GM12872 (cell line): ENCODE measurements at regions not wholly inside any gene's neighbourhood (a gene's known extent, or its start where the extent isn't known, plus 50 kb on each side); places are given as distances from the start of the nearest gene placed in this dataset.

Source experiments
- TF ChIP-seq, protein P1 (sequence below): IDR thresholded peaks from 3 replicates; pipeline ENCODE4 v1.5.1; 2011; ENCODE audit warnings: low read depth, mild to moderate bottlenecking, low read length, moderate library complexity; ENCODE audit not compliant: insufficient read depth

DNA sequence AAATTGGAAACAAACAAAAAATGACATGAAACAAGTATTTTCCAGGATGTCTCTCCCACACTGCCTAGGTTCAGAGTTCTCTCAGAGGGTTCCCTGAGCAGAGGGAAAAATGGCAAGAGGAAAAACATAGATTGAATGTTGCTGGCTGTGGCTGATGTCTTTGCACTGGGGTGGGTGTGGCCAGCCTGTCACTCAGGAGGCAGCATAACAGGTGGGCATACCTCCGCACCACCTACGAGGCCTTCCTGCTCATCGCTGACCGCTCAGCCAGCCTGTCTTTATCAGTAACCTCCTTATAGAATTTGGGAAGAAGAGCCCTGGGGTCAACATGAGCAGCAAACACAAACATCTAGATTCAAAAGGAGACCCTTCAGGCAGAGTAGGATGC is 216.6 kb upstream of the UMPS start:
- TF ChIP-seq, protein P1, sequence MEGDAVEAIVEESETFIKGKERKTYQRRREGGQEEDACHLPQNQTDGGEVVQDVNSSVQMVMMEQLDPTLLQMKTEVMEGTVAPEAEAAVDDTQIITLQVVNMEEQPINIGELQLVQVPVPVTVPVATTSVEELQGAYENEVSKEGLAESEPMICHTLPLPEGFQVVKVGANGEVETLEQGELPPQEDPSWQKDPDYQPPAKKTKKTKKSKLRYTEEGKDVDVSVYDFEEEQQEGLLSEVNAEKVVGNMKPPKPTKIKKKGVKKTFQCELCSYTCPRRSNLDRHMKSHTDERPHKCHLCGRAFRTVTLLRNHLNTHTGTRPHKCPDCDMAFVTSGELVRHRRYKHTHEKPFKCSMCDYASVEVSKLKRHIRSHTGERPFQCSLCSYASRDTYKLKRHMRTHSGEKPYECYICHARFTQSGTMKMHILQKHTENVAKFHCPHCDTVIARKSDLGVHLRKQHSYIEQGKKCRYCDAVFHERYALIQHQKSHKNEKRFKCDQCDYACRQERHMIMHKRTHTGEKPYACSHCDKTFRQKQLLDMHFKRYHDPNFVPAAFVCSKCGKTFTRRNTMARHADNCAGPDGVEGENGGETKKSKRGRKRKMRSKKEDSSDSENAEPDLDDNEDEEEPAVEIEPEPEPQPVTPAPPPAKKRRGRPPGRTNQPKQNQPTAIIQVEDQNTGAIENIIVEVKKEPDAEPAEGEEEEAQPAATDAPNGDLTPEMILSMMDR, result no peak

DNA sequence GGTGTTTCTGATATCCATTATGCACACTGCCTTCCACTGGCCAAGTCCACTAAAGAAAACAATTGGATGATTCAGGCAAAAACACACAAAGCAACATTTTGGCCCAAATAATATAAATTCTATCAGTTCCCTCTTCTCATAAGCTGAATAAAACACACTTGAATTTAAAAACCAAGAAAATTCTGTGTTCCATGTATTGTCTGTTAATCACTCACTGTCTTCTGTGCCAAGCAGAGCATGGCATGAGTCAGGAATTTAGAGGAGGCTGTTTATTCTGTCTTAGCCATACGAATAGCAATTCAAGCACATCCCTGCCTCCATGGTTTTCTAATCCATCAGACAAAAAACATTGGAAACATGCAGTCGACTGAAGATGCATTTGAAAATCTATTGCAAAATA is 215.6 kb upstream of the UMPS start:
- TF ChIP-seq, protein P1, result no peak

DNA sequence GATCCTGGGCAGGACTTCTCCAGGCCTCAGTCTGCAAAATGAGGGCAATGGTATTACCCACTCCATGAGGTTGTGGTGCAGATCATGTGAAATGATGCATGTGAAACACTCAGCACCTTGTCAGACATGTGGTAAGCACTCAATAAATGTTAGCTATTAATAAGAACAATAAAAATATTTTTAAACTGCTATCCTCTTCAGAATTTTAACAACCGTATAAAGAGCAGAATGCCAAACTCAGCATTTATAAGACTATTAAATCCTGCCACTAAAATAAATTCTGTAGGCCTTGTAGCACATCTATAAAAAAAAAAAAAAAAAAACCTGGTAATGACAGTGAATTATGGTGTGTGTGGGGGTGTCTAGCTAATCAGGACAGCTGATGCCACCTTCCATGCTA is 213.9 kb upstream of the UMPS start:
- TF ChIP-seq, protein P1, result no peak

DNA sequence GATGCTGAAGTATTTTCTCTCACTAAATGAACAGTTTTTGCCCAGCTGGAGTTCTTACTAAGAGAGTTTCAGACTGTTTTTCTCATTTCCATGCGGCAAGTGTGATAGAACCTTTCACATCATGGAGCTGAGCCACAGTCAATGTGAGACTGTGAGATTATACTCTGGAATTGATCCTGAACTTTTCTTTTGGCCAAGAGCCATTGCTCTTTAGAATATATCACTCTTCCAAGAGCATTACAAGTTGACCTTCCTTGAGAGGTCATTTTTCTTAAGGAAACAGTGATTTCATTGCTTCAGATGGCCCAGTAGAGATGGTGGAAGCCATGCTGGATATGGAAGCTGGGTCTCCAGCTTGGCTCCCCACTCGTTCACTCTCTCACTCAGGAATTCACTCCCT is 212.9 kb upstream of the UMPS start:
- TF ChIP-seq, protein P1, result no peak

DNA sequence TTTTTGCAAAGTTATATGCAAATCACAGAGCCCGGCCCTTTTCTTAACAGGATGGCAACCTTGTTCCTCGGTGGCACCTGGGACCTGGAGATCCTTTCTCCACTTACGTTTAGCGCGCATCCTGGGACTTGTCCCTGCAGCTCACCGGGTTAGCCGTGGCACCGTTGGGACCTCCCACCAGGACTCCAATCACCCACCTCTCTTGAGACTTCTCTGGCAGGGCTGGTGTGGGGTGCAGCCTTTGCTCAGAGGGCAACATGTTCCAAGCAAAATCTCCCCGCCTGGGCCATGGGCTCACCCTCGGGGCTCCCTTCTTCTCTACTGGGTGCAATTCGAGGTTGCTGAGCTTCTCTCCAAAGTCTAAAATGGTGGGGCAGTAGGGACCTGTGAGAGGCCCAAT is 211.9 kb upstream of the UMPS start:
- TF ChIP-seq, protein P1, result no peak

DNA sequence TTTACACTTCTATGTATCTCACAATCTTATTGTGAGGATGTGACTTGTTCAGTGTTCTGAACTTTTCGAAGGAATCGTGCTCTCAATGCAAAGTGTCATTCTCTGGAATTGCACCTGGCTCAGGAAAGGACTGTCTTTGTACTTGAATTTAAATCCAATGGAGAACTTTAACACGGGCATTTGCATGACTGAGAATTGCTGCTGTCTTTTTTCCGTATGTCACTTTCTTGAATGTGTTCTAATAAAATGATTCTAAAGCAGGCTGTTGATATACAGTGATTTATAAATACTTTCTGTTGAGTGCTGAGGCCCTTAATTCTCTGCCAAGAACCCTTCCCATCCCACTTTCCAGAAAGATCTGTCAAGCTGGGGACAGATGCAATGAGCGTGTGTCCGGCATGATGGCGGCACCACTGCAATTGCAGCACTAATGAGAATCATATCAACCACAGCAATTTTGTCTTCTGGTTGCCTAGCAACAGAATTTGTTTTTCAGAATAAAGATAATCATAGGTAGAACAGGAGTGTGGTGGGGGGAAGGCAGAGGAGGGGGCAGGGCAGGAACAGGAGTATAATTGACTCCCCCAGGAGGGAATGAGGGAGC is 210.6 kb upstream of the UMPS start:
- TF ChIP-seq, protein P1, result no peak

DNA sequence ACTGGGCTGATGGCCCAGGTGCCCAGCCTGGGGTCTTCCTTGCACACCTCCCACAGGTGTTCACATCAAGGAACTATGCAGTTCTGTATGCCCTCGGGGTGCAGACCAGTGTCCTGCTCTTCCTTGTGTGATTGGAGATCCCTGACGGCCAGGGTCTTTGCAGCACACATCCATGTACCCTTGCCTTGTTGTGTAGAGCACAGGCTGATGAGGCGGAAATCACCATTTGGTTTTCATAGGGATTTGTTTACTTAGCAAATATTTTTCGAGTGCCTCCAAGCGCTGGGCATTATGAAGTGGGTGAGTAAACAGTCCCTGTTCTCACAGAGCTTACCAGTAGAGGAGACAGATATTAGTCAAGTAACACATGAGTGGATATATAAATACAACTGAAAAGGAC is 209.3 kb upstream of the UMPS start:
- TF ChIP-seq, protein P1, result no peak

DNA sequence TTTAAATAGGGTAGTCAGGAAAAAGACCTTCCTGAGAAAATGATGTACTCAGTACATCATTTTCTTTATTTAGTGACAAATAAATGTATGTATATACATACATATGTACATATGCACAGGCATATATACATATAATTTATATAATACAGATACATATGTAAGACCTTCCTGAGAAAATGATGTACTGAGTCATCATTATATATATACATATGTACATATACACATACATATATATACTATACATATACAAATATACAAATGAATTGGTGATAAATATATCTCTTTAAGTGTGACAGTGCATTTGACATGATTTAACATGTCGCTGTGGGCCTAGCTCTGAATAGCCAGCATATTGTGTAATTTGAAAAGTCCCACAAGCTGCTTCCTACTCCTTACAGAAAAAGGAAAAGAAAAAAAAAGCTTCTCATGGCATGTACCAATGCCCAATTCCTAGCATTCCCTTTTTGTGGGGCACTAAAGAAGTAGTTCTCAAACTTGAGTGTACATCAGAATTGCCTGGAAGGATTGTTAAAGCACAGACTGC is 208.1 kb upstream of the UMPS start:
- TF ChIP-seq, protein P1, result no peak
